GM12891 (cell line): ENCODE measurements at regions not wholly inside any gene's neighbourhood (a gene's known extent, or its start where the extent isn't known, plus 50 kb on each side); places are given as distances from the start of the nearest gene placed in this dataset.

Experiments
- PAX5 ChIP-seq: IDR thresholded peaks from 2 replicates; pipeline ENCODE4 v1.6.1; 2011; ENCODE audit warnings: low read length, moderate library complexity, mild to moderate bottlenecking; ENCODE audit not compliant: insufficient read depth, severe bottlenecking
- POLR2A ChIP-seq: IDR thresholded peaks from 2 replicates; pipeline ENCODE4 v1.6.1; 2011; ENCODE audit warnings: low read depth, low read length, control low read depth
- POLR2AphosphoS5 ChIP-seq: IDR thresholded peaks from 2 replicates; pipeline ENCODE4 v1.6.1; 2011; ENCODE audit warnings: low read depth, low read length, control low read depth
- POU2F2 ChIP-seq: IDR thresholded peaks from 2 replicates; pipeline ENCODE4 v1.6.1; 2011; ENCODE audit warnings: low read depth, mild to moderate bottlenecking, control low read depth, low read length, moderate library complexity
- TAF1 ChIP-seq: IDR thresholded peaks from 2 replicates; pipeline ENCODE4 v1.6.1; 2011; ENCODE audit warnings: low read depth, low read length, control low read depth

DNA sequence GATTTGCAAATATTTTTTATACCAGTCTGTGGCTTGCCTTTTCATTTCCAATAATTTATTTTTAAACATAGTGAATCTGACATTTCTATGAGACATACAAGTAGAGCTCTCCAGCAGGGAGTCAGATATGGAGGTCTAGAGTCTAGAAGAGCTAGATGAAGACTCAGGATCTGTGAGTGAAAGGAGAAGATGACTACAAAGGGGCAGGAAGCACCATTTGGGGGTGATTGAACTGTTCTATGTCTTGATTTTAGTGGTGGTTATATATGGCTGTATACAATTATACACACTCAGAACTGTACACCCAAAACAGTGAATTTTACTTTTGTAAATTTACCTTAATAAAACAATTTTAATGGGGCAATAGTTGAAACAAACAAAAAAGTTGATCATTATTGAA, 127.9 kb upstream of the BACH2 start:
- TF ChIP-seq POLR2AphosphoS5 = no peak
- TF ChIP-seq PAX5 = no peak
- no peak for TF ChIP-seq POLR2A
- no peak for TF ChIP-seq TAF1
- TF ChIP-seq POU2F2 = no peak
